ENCODE measurements at regions not wholly inside any gene's neighbourhood (a gene's known extent, or its start where the extent isn't known, plus 50 kb on each side); places are given as distances from the start of the nearest gene placed in this dataset.
A peak's percentile ranks its signal among the peaks of the same experiment; 100 is the strongest.

DNA sequence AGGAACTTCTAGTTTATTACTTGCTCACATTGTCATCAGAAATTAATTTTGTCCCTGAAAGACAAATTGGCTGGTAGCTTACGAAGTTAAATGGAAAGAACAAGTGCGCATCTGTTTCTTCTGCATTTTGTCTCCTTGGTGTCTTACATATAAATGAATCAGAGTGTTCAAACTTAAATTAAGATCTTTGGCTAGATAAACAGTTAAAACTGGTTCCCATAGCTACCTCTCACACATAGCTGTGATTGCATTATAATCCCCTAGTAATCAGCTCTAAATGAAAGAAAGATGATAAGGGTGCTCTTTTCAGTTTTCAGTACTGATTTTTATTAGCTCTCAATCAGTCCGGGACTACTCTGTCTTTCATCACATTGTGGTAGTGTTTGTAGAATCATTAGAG, 124.2 kb upstream of the LMO4 start:
- peak; percentile 22 for DNase-seq (ENCODE audit: low read depth, low spot score)
- in situ Hi-C loops (cut with HindIII; ENCODE audit: low sequenced_read_pairs): no loop called here
- TF ChIP-seq CTCF (IDR thresholded peaks at IDR 0.05; ENCODE audit: low read depth, low read length): no peak
- H3K4me3 ChIP-seq (ENCODE audit: low read depth, low read length): no peak overlapping the region

- H3K4me3 ChIP-seq (ENCODE audit: low read depth, low read length): no peak overlapping the region
- TF ChIP-seq CTCF (IDR thresholded peaks at IDR 0.05; ENCODE audit: low read depth, low read length): no peak
- in situ Hi-C loops (cut with HindIII; ENCODE audit: low sequenced_read_pairs): no loop called here
- DNase-seq (ENCODE audit: low read depth, low spot score): no peak
Measured at GRCh38 chr1:87204921-87205320, 123.8 kb upstream of the LMO4 start.

DNA sequence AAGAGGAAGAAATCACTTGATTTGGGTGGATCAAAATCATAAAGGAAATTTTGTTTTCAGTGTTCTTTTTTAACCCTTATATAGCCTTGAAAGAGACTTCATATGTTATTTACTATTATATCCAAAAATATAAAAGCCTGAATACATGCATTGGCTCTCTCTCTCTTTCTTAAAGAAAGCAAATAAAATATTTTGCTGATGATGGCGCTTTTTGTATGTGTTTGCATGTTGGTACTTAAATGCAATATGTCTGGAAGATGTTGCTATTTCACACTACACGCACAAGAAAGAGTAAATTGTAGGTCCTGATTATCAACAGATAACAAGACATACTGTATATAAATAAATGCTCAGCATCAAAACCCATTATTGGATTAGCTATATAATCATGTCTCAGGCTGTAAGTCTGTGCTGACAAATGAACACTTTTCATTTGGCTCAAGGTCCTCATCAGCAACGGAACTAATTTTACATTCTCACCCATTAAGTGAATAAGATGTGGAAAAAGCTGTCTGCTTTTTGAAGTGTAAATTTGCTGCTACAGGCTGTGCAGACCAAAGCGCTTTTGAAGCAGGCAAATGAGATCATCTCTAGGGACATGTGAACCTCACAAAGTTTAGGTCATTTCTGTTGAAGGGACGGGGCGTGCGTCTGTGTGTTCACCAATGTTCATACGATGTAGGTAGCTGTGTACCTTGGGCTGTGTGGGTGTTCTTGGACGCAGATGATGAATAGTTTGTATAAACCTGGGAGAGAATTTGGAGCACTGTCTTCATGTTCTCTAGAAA, 122.4 kb upstream of the LMO4 start:
- DNase-seq (ENCODE audit: low read depth, low spot score): no peak
- in situ Hi-C loops (cut with HindIII; ENCODE audit: low sequenced_read_pairs): no loop called here
- TF ChIP-seq CTCF (IDR thresholded peaks at IDR 0.05; ENCODE audit: low read depth, low read length): no peak
- no peak overlapping the region for H3K4me3 ChIP-seq (ENCODE audit: low read depth, low read length)

DNA sequence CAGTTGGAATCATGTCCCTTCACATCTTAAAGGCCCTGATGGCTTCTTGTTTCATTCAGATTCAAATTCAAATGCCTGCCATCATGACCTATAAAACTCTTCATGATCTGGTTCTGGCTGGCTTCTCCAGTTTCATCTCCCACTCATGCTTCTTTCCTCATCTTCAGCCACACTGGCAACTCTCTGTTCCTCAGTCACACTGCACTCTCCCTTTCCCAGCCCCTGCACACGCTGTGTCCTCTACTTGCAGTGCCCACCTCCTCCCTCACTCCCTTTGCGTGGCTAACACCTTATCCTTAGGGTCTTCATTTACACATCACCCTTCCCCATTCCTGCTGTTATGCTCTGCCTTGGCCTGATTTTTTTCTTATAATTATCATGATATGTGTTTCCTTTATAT, 120.6 kb upstream of the LMO4 start:
- H3K4me3 ChIP-seq (ENCODE audit: low read depth, low read length): no peak overlapping the region
- DNase-seq (ENCODE audit: low read depth, low spot score): no peak
- no peak for TF ChIP-seq CTCF (IDR thresholded peaks at IDR 0.05; ENCODE audit: low read depth, low read length)
- in situ Hi-C loops (cut with HindIII; ENCODE audit: low sequenced_read_pairs): no loop called here

DNA sequence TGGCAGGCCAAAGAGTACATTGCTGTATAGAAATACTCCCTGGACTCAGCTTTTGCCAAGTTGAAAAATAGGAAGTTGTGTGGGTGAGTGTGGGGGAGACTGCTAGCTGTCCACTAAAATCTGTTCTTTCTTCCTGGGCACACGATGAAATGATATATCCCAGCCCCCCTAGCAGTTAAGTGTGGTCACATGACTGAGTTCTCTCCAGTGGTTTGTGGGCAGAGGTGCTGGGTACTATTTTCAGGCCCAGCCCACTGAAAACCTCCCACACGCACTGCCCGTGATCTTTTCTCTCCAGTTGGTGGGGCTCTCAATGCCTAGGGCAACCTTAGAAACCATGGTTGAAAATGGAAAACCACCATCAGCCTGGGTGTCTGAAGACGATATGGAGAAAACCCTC, 119.7 kb upstream of the LMO4 start:
- DNase-seq (ENCODE audit: low read depth, low spot score): no peak

DNA sequence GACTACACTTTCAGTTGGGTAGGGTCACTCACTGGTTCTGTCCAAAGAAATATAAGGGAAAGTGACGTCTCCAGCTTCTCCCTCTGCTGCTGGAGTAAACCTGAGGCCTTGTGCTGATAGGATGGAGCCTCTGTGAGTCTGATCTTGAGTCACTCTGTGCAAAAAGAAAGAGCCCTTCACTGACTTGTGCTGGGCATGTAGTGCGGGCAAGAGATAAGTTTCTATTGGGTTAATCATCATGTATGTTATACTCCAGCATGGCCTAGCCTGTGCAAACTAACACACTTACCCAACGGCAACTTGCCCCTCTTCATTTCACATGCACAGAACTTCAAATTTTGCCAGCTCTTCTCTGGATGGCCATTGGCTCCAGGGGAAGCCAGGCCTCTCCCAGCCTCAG, 118.5 kb upstream of the LMO4 start:
- in situ Hi-C loops (cut with HindIII; ENCODE audit: low sequenced_read_pairs): no loop called here
- no peak for TF ChIP-seq CTCF (IDR thresholded peaks at IDR 0.05; ENCODE audit: low read depth, low read length)
- no peak for DNase-seq (ENCODE audit: low read depth, low spot score)
- no peak overlapping the region for H3K4me3 ChIP-seq (ENCODE audit: low read depth, low read length)

More for the DNA sequence above, 119.7 kb upstream of the LMO4 start:
- no peak overlapping the region for H3K4me3 ChIP-seq (ENCODE audit: low read depth, low read length)
- no peak for TF ChIP-seq CTCF (IDR thresholded peaks at IDR 0.05; ENCODE audit: low read depth, low read length)
- in situ Hi-C loops (cut with HindIII; ENCODE audit: low sequenced_read_pairs): no loop called here
